ENCODE measurements at regions not wholly inside any gene's neighbourhood (a gene's known extent, or its start where the extent isn't known, plus 50 kb on each side); places are given as distances from the start of the nearest gene placed in this dataset.

DNA sequence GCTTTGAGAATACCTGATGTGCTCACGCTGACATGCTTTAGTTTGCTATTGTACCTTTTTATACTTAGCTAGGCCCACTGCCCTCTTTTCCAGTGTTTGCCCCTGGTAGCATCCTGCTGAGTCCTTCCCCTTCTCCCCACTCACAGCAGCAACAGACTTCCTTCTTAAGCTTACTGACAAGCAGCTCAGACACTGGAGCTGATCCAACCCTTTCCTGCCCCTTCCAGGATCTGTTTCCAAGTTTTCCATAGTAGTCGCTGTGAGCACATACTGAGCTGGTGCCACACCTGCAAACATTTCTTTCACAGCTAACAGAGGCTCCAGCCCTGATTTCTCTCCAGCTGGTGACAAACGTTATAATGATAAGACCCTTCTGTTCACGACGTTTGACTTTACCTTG lies 991.4 kb upstream of the CELF4 start:
- TF ChIP-seq, protein P1, sequence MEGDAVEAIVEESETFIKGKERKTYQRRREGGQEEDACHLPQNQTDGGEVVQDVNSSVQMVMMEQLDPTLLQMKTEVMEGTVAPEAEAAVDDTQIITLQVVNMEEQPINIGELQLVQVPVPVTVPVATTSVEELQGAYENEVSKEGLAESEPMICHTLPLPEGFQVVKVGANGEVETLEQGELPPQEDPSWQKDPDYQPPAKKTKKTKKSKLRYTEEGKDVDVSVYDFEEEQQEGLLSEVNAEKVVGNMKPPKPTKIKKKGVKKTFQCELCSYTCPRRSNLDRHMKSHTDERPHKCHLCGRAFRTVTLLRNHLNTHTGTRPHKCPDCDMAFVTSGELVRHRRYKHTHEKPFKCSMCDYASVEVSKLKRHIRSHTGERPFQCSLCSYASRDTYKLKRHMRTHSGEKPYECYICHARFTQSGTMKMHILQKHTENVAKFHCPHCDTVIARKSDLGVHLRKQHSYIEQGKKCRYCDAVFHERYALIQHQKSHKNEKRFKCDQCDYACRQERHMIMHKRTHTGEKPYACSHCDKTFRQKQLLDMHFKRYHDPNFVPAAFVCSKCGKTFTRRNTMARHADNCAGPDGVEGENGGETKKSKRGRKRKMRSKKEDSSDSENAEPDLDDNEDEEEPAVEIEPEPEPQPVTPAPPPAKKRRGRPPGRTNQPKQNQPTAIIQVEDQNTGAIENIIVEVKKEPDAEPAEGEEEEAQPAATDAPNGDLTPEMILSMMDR (IDR thresholded peaks at IDR 0.05; ENCODE audit: insufficient read depth, low read length, poor library complexity, severe bottlenecking) = no peak
- TF ChIP-seq EZH2phosphoT487 (conservative IDR thresholded peaks at IDR 0.05; ENCODE audit: low read length) = no peak

Data from SU-DHL-6 (cell line).